Keratinocyte (primary cell): ENCODE measurements at regions not wholly inside any gene's neighbourhood (a gene's known extent, or its start where the extent isn't known, plus 50 kb on each side); places are given as distances from the start of the nearest gene placed in this dataset.

ENCODE experiments used
- CTCF ChIP-seq, 3 experiments: IDR thresholded peaks in 1 of 3; conservative IDR thresholded peaks in 1 of 3; optimal IDR thresholded peaks in 1 of 3; 2 replicates in 2 of 3; 3 replicates in 1 of 3; pipeline versions ENCODE3 to v1.5.1; 2011; ENCODE audit warnings: low read length in 3 of 3, mild to moderate bottlenecking in 3 of 3, moderate library complexity in 2 of 3, control low read depth in 1 of 3, inconsistent platforms in 1 of 3; ENCODE audit not compliant: insufficient read depth in 2 of 3; ENCODE audit errors: extremely low read depth in 1 of 3
- EZH2 ChIP-seq: IDR thresholded peaks from one replicate; pipeline ENCODE4 v1.6.1; 2012; ENCODE audit warnings: inconsistent platforms, mild to moderate bottlenecking, low read length, moderate library complexity

DNA sequence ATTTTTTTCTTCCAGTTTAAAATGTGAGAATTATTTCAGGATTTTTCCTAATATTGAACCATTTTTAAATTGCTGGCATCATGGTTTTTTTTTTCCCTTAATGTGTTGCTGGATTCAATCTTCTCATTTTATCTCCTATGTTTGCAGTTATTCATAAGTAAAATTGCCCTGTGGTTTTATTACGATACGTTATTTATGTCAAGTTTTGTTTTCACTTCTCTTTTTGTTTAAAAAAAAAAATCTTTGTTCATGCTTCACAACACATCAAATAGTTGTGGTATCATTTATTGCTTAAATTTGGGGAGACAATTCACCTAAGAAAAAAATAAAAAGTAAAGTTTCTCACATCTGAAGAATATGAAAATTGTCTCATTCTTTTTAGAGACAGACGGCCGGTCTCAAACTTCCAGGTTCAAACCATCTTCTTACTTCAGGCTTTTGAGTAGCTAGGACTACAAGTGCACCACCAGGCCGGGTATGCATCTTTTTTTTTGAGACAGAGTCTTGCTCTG, 239.3 kb upstream of the ID4 start:
- TF ChIP-seq CTCF (optimal IDR thresholded peaks at IDR 0.05 in 1 of 3, IDR thresholded peaks at IDR 0.05 in 1 of 3, conservative IDR thresholded peaks at IDR 0.05 in 1 of 3; ENCODE audit: extremely low read depth in 1 of 3, insufficient read depth in 2 of 3, low read length in 3 of 3): no peak
- no peak for TF ChIP-seq EZH2
